IPS DF 19.7 (cell line): ENCODE measurements at regions not wholly inside any gene's neighbourhood (a gene's known extent, or its start where the extent isn't known, plus 50 kb on each side); places are given as distances from the start of the nearest gene placed in this dataset.

Experiments used
- DNase-seq: peaks from one replicate; pipeline ENCODE4 v3.0.0-alpha.2; 2013; ENCODE audit warnings: low read depth, low spot score

- DNase-seq = no peak
Observed at GRCh38 chr4:145234091-145234706, 53.8 kb upstream of the OTUD4 start.

GRCh38 chr4:145231906-145232700 is 51.7 kb upstream of the OTUD4 start:
- no peak for DNase-seq

GRCh38 chr4:145230726-145231125 is 50.3 kb upstream of the OTUD4 start:
- DNase-seq = no peak
